GM12878 (cell line): ENCODE measurements at regions not wholly inside any gene's neighbourhood (a gene's known extent, or its start where the extent isn't known, plus 50 kb on each side); places are given as distances from the start of the nearest gene placed in this dataset.

Source experiments
- ATAC-seq: fragments of 200-7000 bp; cut with Tn5 transposase; 3 replicates; pipeline ENCODE4 v1.9.1; 2020; ENCODE audit warnings: mild to moderate bottlenecking, moderate library complexity
- BruUV-seq: library from RNA; stranded (reverse); fragments of 400-500 nt; replicated peaks from 2 replicates; lab custom pipeline; 2021; lab: Mats Ljungman, UMichigan
- CTCF ChIA-PET: fragments of 300-600 bp; sonication (Branson Sonifier 250); formaldehyde crosslinking; extraction: SDS; loops from one replicate; lab custom pipeline; 2021; ENCODE audit warnings: inconsistent platforms; lab: Yijun Ruan, JAX
- POLR2A ChIA-PET: fragments of 350-600 bp; formaldehyde crosslinking; extraction: SDS; loops from one replicate; lab custom pipeline; 2021; ENCODE audit warnings: inconsistent platforms; lab: Charles Lee
- RAD21 ChIA-PET: fragments of 300-600 bp; sonication (Branson Sonifier 250); formaldehyde crosslinking; loops from one replicate; lab custom pipeline; 2023; ENCODE audit warnings: antibody characterized with exemption; ENCODE audit not compliant: unreplicated experiment; lab: Charles Lee
- SMC1A ChIA-PET: fragments of 300-600 bp; sonication (Branson Sonifier 250); formaldehyde crosslinking; loops from one replicate; lab custom pipeline; 2023; ENCODE audit not compliant: unreplicated experiment, uncharacterized antibody; lab: Charles Lee
- DNase-seq: peaks from one replicate; pipeline ENCODE4 v3.0.0-alpha.2; 2011; ENCODE audit warnings: low read depth, low spot score
- FAIRE-seq: peaks from 3 replicates; lab custom pipeline; 2011; peaks lifted over from hg19 to GRCh38; lab: Jason Lieb, UNC
- H2AFZ ChIP-seq: 2 replicates; pipeline ENCODE4 v1.6.0; 2011; ENCODE audit warnings: low read depth, low read length, control low read depth; ENCODE audit not compliant: control insufficient read depth
- H3K27ac ChIP-seq: 2 replicates; pipeline ENCODE4 v1.5.1; 2011; ENCODE audit warnings: control low read depth; ENCODE audit not compliant: control insufficient read depth, insufficient read depth
- H3K27me3 ChIP-seq, 2 experiments: replicated peaks in 1 of 2; 2 replicates each; pipeline versions ENCODE4 v1.6.0 to v1.6.1; 2011; ENCODE audit warnings: low read length in 1 of 2; ENCODE audit not compliant: control insufficient read depth in 2 of 2, insufficient read depth in 2 of 2
- H3K36me3 ChIP-seq, 2 experiments: 2 replicates each; pipeline ENCODE4 v1.5.1; 2011; ENCODE audit warnings: low read length in 1 of 2; ENCODE audit not compliant: control insufficient read depth in 2 of 2, insufficient read depth in 2 of 2
- H3K4me1 ChIP-seq: 2 replicates; pipeline ENCODE4 v1.6.1; 2011; ENCODE audit warnings: mild to moderate bottlenecking, low read length, moderate library complexity, mixed read lengths; ENCODE audit not compliant: control insufficient read depth, insufficient read depth
- H3K4me2 ChIP-seq: 2 replicates; pipeline ENCODE4 v1.6.0; 2011; ENCODE audit warnings: control low read depth; ENCODE audit not compliant: control insufficient read depth, insufficient read depth
- H3K4me3 ChIP-seq: fragments of 200-600 bp; sonication (generic); 2 replicates; pipeline ENCODE4 v1.5.1; 2016
- H3K79me2 ChIP-seq: 2 replicates; pipeline ENCODE4 v1.6.0; 2011; ENCODE audit warnings: low read length; ENCODE audit not compliant: control insufficient read depth, insufficient read depth
- H3K9ac ChIP-seq: 2 replicates; pipeline ENCODE4 v1.8.0; 2011; ENCODE audit warnings: low read length, control low read depth, mixed read lengths; ENCODE audit not compliant: control insufficient read depth, insufficient read depth
- H3K9me3 ChIP-seq: replicated peaks from 3 replicates; pipeline ENCODE4 v1.5.1; 2011; ENCODE audit warnings: mild to moderate bottlenecking, low read length; ENCODE audit not compliant: control insufficient read depth, insufficient read depth
- H4K20me1 ChIP-seq: 2 replicates; pipeline ENCODE4 v1.6.0; 2011; ENCODE audit not compliant: control insufficient read depth, insufficient read depth
- BHLHE40 ChIP-seq, 2 experiments: fragments of 450-650 bp in 1 of 2; IDR thresholded peaks; 2 replicates each; pipeline ENCODE4 v1.6.1; 2011 to 2017; ENCODE audit warnings: low read depth in 2 of 2, borderline replicate concordance in 1 of 2, improper control_type of control experiment in 1 of 2, low read length in 1 of 2, mild to moderate bottlenecking in 1 of 2
- CBFB ChIP-seq: IDR thresholded peaks from 2 replicates; pipeline ENCODE4 v1.6.1; 2016; ENCODE audit warnings: antibody characterized with exemption, low read depth
- CHD2 ChIP-seq: IDR thresholded peaks from 2 replicates; pipeline ENCODE4 v1.6.1; 2011; ENCODE audit warnings: low read depth, low read length, improper control_type of control experiment, borderline replicate concordance
- EED ChIP-seq: sonication (generic); IDR thresholded peaks from 2 replicates; pipeline ENCODE4 v1.6.1; 2016; ENCODE audit warnings: antibody characterized with exemption, low read depth
- HDAC2 ChIP-seq: fragments of 200-600 bp; sonication (generic); IDR thresholded peaks from 2 replicates; pipeline ENCODE4 v1.6.1; 2017
- NFYA ChIP-seq: IDR thresholded peaks from 2 replicates; pipeline ENCODE4 v1.6.1; 2011; ENCODE audit warnings: low read depth, mild to moderate bottlenecking, low read length, improper control_type of control experiment, borderline replicate concordance
- NR2C1 ChIP-seq: fragments of 450-650 bp; IDR thresholded peaks from 2 replicates; pipeline ENCODE4 v1.6.1; 2017; ENCODE audit warnings: antibody characterized with exemption, mild to moderate bottlenecking, moderate library complexity
- SIX5 ChIP-seq: IDR thresholded peaks from 2 replicates; pipeline ENCODE4 v1.6.1; 2011; ENCODE audit warnings: mild to moderate bottlenecking, low read depth, low read length, moderate library complexity; ENCODE audit not compliant: severe bottlenecking
- SMAD5 ChIP-seq: IDR thresholded peaks from 2 replicates; pipeline ENCODE4 v1.6.1; 2016; ENCODE audit warnings: antibody characterized with exemption, low read depth
- SMARCA5 ChIP-seq: fragments of 450-650 bp; IDR thresholded peaks from 2 replicates; pipeline ENCODE4 v1.6.1; 2017; ENCODE audit warnings: mild to moderate bottlenecking
- SPI1 ChIP-seq: IDR thresholded peaks from 2 replicates; pipeline ENCODE4 v1.6.1; 2011; ENCODE audit warnings: low read depth, mild to moderate bottlenecking, low read length, moderate library complexity, borderline replicate concordance; ENCODE audit not compliant: insufficient read depth
- STAT3 ChIP-seq: IDR thresholded peaks from 2 replicates; pipeline ENCODE4 v1.6.1; 2011; ENCODE audit warnings: low read depth, low read length, improper control_type of control experiment
- TCF7 ChIP-seq: IDR thresholded peaks from 2 replicates; pipeline ENCODE4 v1.6.1; 2014; ENCODE audit warnings: antibody characterized with exemption, borderline replicate concordance
- ZNF384 ChIP-seq: IDR thresholded peaks from 2 replicates; pipeline ENCODE4 v1.6.1; 2012; ENCODE audit warnings: low read depth, mild to moderate bottlenecking, low read length, improper control_type of control experiment, borderline replicate concordance
- ZSCAN29 ChIP-seq: fragments of 450-650 bp; IDR thresholded peaks from 2 replicates; pipeline ENCODE4 v1.6.1; 2017; ENCODE audit warnings: mild to moderate bottlenecking, moderate library complexity
- WGBS: methylation state at CpG from one replicate; pipeline ENCODE4 v1.1.6; 2016; ENCODE audit warnings: low lambda C conversion rate; ENCODE audit not compliant: insufficient replicate concordance, insufficient coverage; ENCODE audit errors: missing lambda C conversion rate; 5-methylcytosine and 5-hydroxymethylcytosine counted together
- in situ Hi-C: fragments of 300-500 bp; cut with MboI; formaldehyde crosslinking; loops from 9 replicates; pipeline ENCODE4 v1.14.3; 2018; ENCODE audit warnings: mixed read lengths
- intact Hi-C: fragments of 100-400 bp; cut with micrococcal nuclease; formaldehyde crosslinking; loops from one replicate; pipeline ENCODE4 v1.14.2; 2022; ENCODE audit not compliant: unreplicated experiment
- TF ChIP-seq, protein P1 (sequence below): fragments of 450-650 bp; IDR thresholded peaks from 2 replicates; pipeline ENCODE4 v1.6.1; 2017; ENCODE audit warnings: mild to moderate bottlenecking
- TF ChIP-seq, protein P2 (sequence below): fragments of 450-650 bp; IDR thresholded peaks from 2 replicates; pipeline ENCODE4 v1.6.1; 2017; ENCODE audit warnings: mild to moderate bottlenecking, low read depth, inconsistent platforms; ENCODE audit not compliant: poor library complexity, severe bottlenecking

DNA sequence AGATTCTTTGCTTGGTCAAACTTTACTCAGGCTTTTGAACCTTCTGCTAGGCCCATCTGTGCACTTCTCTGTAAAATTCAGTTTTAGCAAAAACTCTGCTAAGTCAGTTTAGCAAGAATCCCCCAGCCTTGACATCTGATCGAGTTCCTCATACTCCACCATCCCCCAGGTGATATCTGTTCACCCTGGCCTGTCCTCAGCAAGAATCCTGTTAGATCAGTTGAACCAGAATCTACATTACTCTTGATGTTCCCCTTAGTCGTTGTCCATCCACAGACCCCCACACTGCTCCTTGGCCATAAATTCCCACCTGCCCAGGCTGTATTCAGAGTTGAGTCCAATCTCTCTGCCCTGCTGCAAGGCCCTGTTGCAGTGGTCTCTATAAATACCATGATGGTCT, 162.6 kb downstream of the ZNF674 start:
- Histone ChIP-seq H3K27me3 (no peaks in the 10 kb centered on the region), H3K36me3 (no peaks in the 10 kb centered on the region), H3K79me2 (no peaks in the 10 kb centered on the region), H2AFZ (no peak overlapping the region), H4K20me1 (no peaks in the 10 kb centered on the region)
- DNase-seq = no peak
- no peak for FAIRE-seq
- RAD21 ChIA-PET = interaction anchor here (1.4 kb wide), 1 partner anchor 581 kb away, joined by 4 read pairs; no protein-coding TSS in a partner anchor
- no peak for ATAC-seq
- no peak for TF ChIP-seq CBFB
- TF ChIP-seq ZSCAN29 = no peak
- TF ChIP-seq BHLHE40 (IDR thresholded peaks at IDR 0.05; ENCODE audit: borderline replicate concordance in 1 of 2, low read depth in 2 of 2, low read length in 1 of 2) = no peak
- TF ChIP-seq, protein P1, sequence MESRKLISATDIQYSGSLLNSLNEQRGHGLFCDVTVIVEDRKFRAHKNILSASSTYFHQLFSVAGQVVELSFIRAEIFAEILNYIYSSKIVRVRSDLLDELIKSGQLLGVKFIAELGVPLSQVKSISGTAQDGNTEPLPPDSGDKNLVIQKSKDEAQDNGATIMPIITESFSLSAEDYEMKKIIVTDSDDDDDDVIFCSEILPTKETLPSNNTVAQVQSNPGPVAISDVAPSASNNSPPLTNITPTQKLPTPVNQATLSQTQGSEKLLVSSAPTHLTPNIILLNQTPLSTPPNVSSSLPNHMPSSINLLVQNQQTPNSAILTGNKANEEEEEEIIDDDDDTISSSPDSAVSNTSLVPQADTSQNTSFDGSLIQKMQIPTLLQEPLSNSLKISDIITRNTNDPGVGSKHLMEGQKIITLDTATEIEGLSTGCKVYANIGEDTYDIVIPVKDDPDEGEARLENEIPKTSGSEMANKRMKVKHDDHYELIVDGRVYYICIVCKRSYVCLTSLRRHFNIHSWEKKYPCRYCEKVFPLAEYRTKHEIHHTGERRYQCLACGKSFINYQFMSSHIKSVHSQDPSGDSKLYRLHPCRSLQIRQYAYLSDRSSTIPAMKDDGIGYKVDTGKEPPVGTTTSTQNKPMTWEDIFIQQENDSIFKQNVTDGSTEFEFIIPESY = no peak
- no peak for TF ChIP-seq SIX5
- TF ChIP-seq TCF7 = no peak
- TF ChIP-seq SMAD5 = no peak
- TF ChIP-seq, protein P2, sequence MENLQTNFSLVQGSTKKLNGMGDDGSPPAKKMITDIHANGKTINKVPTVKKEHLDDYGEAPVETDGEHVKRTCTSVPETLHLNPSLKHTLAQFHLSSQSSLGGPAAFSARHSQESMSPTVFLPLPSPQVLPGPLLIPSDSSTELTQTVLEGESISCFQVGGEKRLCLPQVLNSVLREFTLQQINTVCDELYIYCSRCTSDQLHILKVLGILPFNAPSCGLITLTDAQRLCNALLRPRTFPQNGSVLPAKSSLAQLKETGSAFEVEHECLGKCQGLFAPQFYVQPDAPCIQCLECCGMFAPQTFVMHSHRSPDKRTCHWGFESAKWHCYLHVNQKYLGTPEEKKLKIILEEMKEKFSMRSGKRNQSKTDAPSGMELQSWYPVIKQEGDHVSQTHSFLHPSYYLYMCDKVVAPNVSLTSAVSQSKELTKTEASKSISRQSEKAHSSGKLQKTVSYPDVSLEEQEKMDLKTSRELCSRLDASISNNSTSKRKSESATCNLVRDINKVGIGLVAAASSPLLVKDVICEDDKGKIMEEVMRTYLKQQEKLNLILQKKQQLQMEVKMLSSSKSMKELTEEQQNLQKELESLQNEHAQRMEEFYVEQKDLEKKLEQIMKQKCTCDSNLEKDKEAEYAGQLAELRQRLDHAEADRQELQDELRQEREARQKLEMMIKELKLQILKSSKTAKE = no peak
- TF ChIP-seq STAT3 = no peak
- TF ChIP-seq SPI1 = no peak
- TF ChIP-seq CHD2 = no peak
- TF ChIP-seq NFYA = no peak
- TF ChIP-seq ZNF384 = no peak
- no peak for TF ChIP-seq NR2C1
- no peak for TF ChIP-seq SMARCA5
- no peak for TF ChIP-seq EED
- no peak for TF ChIP-seq HDAC2
- TF ChIP-seq, all 136 proteins: peak for 0
- intact Hi-C loops (no loop called here), in situ Hi-C loops (loop anchor here (10.0 kb wide), 1 partner anchor 412 kb away; no protein-coding TSS in a partner anchor)
- ChIA-PET SMC1A (interaction anchor here (1.0 to 2.5 kb wide), 2 partner anchors 26 to 414 kb away, joined by 4 to 11 read pairs; no protein-coding TSS in a partner anchor), CTCF (interaction anchor here (0.6 to 3.4 kb wide), 4 partner anchors 260 to 1023 kb away, joined by 3 to 23 read pairs (median 6); no protein-coding TSS in a partner anchor), POLR2A (no interaction called here)
- Histone ChIP-seq H3K27ac (no peak overlapping the region), H3K4me1 (no peaks in the 10 kb centered on the region), H3K9ac (no peak overlapping the region), H3K4me3 (no peak overlapping the region), H3K4me2 (no peak overlapping the region), H3K9me3 (no peaks in the 10 kb centered on the region)
- WGBS = 47% methylated on average over 2 of the region's 2 CpGs
- no TSS peak for BruUV-seq
